Muscle of arm (tissue), 1 donor: ENCODE measurements at regions not wholly inside any gene's neighbourhood (a gene's known extent, or its start where the extent isn't known, plus 50 kb on each side); places are given as distances from the start of the nearest gene placed in this dataset.

Source experiments
- DNase-seq: peaks from one replicate; pipeline ENCODE4 v3.0.0-alpha.2; 2013

DNA sequence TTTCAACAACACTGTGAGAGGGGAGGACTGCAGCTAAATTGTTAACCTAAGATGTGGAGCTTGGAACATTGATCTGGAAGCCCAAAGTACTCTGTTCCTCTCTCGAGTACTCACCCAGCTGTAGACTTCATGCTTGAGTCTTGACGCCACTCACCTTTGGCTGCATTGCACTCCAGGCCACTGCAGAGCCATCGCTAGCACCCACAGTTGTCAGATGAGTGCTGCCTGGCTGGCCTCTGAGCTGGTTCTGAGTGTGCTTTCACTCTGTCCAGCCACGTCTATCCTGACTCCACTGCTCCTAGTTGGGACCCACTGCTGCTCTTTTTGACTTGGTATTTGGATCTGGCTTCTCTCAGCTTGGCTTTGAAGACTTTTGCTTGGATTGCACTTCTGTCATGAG, 552.1 kb downstream of the DCDC2C start:
- no peak for DNase-seq

DNA sequence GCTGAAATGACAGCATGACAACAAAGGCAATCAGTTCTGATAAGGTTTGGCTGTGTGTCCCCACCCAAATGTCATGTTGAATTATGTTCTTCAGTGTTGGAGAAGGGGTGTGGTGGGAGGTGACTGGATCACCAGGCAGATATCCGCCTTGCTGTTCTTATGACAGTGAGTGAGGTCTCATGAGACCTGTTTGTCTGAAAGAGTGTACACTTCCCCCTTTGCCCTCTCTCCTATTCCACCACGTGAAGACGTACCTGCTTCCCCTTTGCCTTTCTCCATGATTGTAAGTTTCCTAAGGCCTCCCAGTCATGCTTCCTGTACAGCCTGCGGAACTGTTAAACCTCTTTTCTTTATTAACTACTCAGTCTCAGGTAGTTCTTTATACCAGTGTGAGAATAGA, 553.0 kb downstream of the DCDC2C start:
- no peak for DNase-seq

DNA sequence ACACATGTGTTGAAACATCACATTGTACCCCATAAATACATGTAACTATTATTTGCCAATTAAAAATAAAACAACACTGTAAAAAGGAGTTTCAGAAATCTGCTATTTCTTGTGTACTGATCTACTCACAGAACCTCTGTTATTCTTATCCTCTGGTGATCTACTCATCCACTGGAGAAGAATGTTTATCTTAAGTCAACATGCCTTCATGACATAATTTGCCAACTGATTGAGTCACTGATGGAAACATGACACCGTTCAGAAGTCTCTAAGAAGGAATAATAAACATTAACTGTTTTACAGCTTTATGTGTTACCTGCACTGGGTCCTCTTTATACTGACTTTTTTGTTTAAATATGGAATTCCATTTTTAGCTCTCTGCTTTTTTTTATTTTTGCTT, 555.2 kb downstream of the DCDC2C start:
- no peak for DNase-seq

DNA sequence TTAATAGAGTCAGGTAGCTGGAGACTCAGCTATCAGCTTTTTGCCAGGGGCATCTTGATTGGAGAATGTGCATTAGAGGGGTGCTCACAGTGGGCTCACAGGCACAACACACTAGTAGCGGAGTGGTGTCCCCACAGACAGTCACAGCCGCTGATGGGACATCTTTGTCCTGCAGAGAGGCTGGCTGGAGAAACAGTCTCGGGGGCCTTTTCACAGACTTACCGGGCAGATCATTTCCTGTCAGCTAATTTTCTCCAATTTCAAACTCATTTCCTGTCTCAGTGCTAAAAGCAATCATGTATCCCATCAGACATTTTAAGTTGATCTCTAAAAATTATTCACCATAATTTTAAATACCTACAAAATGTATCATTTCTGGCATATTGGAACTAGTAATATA, 562.6 kb downstream of the DCDC2C start:
- no peak for DNase-seq

DNA sequence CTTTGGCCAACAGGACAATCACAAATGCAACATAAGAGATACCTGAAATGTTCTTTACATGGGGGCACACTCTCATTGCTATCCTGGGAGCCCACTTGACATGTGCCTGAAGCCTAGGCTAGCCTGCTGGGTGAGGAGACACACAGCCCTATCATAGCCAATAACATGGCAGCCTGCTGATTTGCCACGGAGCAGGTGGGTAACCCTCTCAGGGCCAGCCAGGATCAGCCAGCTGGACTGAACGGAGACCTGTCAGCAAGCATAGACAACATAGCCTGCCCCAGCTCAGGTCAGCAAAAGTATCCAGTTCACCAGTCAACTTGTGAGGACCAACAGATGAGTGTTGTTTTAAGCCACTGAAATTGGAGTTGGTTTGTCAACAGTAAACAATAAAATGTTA, 566.5 kb downstream of the DCDC2C start:
- no peak for DNase-seq

DNA sequence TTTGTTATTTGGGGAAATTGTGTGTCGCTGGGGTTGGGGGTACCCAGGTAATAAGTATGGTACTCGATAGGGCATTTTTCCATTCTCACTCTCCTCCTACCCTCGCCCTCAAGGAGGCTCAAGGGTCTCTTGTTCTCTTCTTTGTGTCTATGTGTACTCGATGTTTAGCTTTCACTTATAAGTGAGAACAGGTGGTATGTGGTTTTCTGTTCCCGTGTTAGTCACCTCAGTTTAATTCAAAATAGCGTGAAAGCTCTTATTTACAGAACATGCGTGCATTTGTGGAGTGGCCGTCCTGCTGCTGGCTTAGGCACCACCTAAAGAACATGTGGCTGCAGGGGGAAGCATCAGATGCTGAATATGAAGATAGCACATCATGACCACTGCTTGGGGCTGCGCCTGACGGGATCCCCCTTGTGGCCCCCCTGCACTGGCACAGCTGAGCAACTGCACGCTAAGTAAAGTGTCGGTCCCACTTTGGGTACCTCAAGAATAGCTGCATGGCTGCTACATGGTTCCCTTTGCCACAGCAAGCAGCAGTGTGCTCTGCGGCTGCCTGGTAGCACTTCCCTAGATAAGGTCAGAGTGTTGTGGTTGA, 569.0 kb downstream of the DCDC2C start:
- no peak for DNase-seq

DNA sequence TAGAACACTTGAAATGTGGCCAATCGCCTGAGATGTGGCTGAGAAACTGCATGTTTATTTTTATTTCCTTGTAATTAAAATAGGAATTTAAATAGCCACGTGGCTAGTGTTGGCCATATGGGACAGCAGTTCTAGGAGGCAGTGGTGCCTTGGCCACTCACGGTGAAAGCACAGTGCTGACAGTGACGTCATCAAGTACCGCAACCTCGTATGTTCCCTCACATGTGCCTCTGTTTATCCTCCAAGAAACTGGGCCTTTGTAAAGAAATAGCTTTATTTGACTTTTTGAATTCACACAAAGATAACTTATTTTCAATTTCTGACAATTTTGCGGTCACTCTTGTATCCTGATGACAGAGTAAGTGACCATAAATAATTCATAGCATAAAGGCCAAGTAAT, 575.0 kb downstream of the DCDC2C start:
- no peak for DNase-seq

DNA sequence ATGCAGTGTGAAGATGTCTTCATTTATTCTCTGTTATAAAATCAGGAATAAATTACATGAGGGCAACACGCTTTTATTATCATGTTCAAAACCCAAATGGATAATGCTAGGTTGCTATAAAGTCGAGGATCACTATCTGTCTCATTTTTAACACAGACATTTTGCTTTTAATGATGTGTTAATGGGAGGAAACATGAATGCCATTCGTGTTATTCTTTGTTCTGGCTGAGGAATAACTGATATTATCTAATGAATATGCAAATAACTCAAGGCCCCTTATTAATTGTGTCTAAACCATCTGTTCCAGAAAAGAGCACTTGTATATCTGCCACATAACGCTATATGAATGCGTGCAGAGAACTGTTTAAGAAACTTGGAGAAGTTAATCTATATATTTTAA, 576.1 kb downstream of the DCDC2C start:
- DNase-seq = no peak

DNA sequence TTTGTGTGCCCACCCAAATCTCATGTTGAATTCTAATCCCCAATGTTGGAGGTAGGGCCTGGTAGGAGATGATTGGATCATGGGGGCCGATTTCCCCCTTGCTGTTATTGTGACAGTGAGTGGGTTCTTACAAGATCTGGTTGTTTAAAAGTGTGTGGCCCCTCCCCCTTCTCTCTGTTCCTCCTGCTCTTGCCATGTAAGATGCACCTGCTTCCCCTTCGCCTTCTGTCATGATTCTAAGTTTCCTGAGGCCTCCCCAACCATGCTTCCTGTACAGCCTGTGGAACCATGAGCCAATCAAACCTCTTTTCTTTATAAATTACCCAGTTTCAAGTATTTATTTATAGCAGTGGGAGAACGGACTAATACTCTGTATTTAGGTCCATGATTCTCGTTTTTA, 588.1 kb downstream of the DCDC2C start:
- no peak for DNase-seq

DNA sequence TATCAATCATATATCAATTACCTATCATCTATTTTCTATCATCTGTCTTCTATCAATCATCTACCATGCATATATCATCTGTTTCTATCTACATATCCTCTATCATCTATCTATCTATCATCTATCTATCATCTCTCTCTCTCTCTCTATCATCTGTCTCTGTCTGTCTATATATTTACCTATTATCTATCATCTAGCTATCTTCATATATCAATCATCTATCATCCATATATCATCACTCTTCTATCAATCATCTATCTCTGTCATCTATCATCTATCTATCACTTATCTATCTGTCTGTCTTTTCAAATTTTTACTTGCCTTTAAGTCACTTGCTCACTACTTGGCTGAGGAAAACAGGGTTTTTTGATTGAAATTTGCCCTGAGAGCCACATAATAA, 592.3 kb downstream of the DCDC2C start:
- DNase-seq = no peak

DNA sequence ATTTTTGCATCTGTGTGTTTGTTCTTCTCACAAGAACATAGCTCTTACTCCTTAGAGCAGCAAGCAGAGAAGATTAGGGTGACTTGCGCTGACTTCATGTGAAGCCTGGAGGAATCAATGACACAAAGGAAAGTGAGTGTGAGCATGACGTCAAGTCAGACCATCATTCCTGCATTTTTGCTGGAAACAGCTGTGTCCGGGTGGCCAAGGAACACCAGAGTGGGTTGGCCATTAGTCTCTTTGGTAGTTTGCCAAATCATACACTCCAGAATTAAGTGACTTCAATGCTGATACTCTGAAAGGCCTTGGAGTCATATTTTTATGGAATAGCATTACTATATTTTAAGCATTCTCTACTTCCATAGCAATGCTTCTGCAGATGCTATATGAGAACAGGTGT, 597.2 kb downstream of the DCDC2C start:
- no peak for DNase-seq

DNA sequence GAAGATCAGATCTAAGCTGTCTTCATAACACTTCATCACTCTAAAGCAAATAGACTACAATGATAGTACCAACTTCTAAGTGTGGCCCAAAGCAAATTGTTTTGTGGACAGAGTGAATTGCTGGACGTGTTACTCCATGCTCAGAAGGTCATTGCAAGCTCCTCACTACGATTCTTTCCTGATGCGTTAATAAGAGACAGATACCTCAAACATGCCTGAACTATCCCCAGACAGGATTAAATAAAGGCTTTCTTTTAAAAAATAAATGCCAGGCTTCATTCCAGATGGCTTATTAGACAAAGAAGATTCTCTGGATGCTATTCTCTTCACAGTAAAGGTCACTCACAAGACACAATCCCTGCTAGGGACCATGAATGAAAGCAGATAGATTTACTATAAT, 621.2 kb downstream of the DCDC2C start:
- no peak for DNase-seq

DNA sequence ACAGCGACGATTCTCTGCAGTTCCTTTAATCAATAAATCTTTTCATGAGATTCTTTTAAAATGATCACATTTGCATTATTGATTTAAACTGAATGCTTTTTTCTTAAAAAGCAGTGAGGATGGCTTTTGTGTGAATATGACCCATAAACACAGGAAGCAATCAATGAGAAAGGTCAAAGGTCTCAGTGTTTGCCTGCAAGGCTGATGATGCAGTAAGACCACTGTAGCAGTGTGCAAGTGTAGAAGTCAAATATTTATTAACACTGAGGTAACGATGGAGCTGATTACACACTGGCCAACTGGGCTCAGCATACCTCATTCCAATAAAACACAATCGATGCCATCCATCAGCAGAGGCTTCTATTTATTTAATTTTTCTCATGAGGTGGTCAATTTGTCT, 633.5 kb downstream of the DCDC2C start:
- no peak for DNase-seq

DNA sequence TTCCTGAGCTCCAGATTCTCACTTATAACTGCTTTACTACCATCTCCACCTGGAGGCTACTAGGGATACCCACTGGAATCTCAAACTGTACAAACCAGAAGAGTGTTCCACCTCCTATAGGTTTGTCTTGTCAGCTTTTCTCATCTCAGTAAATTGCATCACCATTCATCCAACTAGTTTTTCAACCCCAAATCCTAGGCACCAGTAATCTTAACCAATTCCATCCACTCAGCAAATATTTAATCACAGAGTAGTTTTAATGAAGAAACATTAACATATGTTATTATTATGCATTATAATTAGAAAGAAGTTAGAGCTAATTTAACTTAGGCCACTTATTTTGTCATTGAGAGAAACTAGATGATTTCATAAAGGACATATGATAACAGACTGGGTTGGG, 635.0 kb downstream of the DCDC2C start:
- DNase-seq = no peak

DNA sequence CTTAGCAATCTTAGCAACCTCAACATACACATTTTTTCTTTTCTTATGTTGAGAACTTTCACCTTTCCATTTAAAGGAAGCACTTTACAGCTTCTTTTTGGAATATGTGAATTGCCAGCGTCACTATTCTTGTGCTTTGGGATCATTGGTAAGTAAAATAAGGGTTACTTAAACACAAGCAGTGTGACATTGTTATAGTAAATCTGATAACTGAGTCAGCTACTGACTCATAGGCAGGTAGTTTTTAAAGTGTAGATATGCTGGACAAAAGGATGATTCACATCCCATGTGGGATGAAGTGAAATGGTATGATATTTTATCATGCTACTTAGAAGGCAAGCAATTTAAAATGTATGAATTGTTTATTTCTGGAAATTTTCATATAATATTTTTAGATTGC, 637.2 kb downstream of the DCDC2C start:
- no peak for DNase-seq

DNA sequence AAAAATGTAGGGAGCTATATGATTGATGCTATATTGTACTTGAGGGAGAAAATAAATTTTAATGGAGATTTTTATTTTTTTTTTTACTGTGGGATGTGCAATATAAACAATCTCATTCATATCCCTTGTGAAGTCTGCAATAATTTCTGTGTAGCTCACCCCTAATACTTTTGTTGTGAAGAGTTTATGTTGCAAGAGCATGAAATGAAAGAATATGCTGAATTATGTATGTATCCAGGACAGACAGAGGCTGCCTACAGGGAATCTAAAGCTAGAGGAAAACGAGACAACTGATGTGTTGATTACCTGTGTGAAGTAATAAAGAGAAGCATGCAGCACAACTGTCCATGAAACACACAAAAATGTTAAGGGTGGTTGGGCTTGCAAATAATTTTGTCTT, 643.3 kb downstream of the DCDC2C start:
- no peak for DNase-seq

DNA sequence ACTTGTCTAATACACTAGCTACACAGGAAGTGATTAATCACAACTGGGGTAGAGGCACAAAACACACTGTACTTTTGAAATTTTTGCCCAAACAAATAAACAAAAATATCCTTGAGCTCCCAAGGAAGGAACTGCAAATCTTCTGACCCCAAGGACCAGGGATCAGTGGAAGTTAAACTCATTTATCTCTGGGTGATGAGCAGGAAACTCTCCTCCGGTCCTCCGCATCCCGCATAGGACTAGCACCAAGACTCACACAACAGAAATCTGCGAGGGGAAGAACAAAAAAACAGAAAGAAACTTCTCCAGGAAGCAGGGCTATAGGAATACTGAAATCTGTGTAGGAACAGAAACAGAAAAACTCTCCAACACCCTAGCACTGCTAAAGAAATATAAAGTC, 650.3 kb downstream of the DCDC2C start:
- no peak for DNase-seq

DNA sequence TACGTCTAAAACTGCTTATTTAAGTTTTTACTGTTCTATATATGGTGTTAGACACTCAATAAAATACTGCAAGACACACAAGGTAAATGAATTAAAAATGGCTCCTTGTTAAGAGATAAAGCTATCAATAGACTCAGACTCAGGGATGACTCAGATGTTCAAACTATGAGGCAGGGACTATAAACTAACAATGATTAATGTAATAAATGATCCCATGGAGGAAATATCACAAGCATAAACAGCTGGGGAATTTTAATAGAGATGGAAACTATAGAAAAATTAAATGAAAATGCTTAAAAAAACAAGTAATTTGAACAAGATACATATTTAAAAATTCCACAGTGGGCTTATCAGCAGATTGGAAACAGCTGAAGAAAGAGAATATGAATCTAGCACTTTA, 650.8 kb downstream of the DCDC2C start:
- DNase-seq = no peak

DNA sequence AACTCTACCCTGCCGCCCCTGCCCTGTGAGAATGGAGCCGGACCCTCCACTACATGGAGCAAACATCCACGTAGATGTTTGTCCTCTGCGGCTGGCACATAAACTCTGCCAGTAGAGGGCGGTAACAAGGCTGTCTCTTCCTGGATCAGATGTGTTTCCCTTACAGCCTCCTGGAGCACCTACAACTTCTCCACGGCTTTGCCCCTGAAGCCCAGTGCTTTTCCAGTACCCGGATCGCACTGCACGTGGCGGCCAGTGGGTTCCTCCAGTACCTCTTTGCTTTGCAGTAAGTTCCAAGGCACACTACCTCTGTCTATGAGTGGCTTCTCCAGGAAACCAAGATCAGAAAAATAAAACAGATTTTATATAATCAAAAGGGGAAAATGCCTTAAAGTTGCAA, 651.3 kb downstream of the DCDC2C start:
- no peak for DNase-seq

DNA sequence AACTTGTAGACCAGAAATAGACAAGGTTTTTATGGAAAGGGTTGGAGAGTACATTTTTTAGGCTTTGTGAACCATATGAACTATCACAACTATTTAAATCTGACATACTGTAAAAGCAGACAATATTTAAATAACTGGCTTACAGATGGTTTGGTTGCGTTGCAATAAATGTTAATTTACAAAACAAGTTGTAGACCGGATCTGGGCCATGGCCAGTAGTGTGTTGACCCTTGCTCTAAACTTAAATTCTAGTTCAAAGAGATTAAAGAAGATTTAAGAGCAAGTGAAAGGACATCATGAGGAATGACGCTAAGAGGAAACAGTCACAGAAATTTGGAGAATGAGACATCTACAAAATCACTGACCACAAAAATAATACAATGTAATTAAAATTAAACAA, 652.7 kb downstream of the DCDC2C start:
- no peak for DNase-seq

DNA sequence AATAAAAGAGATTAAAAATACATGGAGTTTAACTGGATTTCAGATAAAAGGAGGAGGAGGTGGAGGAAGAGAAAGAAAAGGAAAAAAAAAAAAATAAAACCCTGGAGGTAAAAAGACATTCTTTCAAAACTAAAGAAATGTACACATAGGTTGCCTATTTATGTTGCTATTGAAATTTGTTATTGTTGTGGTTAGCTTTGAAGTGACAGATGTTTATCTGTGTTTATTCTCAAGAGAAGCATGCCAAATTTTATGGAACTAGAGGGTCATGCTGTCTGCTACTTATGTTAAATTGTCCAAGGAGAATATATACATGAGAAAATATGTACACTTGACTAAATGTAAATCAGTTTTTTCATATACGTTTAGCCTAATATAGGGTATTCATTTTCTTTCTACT, 653.2 kb downstream of the DCDC2C start:
- no peak for DNase-seq

DNA sequence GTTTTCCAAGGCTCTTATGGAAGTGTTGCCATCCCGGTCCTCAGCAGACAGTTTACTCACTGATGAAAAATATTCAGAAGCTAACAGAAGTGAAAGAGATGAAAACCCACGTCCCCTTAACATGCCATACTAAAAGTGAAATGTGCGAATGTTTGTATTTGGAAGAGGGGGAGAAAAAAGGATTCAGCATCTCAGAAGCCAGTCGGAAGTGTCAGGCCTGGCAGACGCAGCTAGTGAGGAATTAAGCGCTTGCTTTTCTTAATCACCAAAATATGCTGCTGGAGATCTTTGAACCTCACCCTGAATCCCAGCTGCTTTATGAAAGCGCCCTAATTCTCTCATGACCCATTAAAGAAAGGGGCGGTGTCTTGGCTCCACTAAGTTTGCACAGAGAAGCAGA, 653.7 kb downstream of the DCDC2C start:
- no peak for DNase-seq

DNA sequence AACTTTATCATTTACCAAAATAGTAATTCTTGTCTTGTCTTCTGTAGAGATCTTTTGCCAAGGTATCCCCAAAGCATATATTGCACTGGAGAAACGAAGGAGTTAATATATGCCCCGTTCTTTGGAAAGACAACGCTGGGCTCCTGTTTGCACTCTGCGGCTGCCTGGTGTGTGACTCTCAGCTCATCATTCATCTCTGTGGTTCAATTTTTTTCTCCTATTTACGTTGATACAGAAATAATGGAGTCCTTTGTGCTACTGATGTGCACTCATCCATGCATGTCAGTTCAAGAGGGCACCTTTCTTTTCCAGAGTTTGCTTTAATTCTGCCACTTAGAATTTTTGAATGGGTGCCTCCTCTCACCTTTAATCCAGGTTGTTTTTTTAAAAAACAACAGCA, 655.5 kb downstream of the DCDC2C start:
- DNase-seq = no peak

DNA sequence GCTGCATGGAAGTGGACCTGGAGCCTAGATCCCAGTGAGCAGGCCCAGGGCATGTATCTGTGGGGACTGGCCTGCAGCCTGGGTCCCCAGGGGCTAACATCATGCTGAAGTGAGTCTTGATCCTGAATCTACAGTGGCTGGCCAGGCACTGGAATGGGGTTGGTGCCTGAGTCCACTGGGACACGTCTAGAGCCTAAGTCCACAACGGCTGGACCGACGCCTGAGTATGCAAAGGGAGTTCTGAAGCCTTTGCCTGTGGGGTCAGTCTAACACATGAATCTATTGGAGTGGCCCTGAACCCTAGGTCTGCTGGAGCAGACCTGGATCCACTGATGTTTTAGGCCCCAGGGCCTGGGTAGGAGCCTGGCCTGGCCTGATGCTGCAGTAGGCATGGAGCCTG, 665.5 kb downstream of the DCDC2C start:
- DNase-seq = no peak

DNA sequence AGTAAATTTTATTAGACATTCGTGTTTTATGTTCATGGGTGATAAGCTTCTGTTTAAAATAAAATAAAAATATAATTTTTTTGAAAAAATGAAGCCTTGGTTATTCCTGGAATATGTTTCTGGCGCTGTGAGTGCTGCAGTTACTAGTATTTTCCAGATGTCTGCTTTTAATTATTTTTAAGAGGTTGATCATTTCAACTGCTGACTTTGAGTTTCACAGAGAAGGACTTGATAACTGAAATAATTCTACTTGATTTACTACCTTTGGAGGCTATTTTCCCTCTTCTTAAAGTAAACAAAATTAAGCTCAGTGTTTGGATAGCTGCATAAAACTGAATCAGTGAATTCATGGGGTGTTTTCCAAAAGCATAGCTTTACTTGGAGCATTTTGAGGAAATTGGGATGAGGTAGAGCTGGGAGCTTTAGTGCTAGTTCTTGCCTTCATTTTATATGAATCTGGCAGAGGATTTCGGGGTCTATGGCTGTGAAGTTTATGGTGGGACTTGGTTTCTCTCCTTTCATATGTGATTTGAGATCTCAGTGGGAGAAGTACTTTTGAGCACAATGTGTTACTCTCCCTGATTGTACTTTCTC, 666.5 kb downstream of the DCDC2C start:
- peak; percentile 62 for DNase-seq
